Dedifferentiated amniotic fluid mesenchymal stem cell (primary cell): ENCODE measurements at regions not wholly inside any gene's neighbourhood (a gene's known extent, or its start where the extent isn't known, plus 50 kb on each side); places are given as distances from the start of the nearest gene placed in this dataset.
A peak's percentile ranks its signal among the peaks of the same experiment; 100 is the strongest.

Source experiments
- DNase-seq: peaks from one replicate; pipeline ENCODE4 v3.0.0-alpha.2; 2016; ENCODE audit errors: extremely low spot score

- DNase-seq = no peak
Measured at GRCh38 chr2:217413193-217413592, 553.3 kb upstream of the TNP1 start.

GRCh38 chr2:217412721-217413120 is 552.9 kb upstream of the TNP1 start:
- DNase-seq = no peak

- DNase-seq = no peak
Measured at GRCh38 chr2:217412277-217412676, 552.4 kb upstream of the TNP1 start.

GRCh38 chr2:217410681-217410960 is 550.8 kb upstream of the TNP1 start:
- DNase-seq = no peak

- DNase-seq = no peak
Measured at GRCh38 chr2:217409949-217410680, 550.3 kb upstream of the TNP1 start.

- no peak for DNase-seq
Measured at GRCh38 chr2:217407362-217407761, 547.5 kb upstream of the TNP1 start.

GRCh38 chr2:217404236-217404760 is 544.4 kb upstream of the TNP1 start:
- no peak for DNase-seq

GRCh38 chr2:217402761-217403383 is 543.0 kb upstream of the TNP1 start:
- no peak for DNase-seq

GRCh38 chr2:217402144-217402543 is 542.3 kb upstream of the TNP1 start:
- no peak for DNase-seq

- no peak for DNase-seq
Measured at GRCh38 chr2:217399291-217399690, 539.4 kb upstream of the TNP1 start.

GRCh38 chr2:217398860-217399259 is 539.0 kb upstream of the TNP1 start:
- DNase-seq = no peak

- DNase-seq = no peak
Measured at GRCh38 chr2:217398101-217398500, 538.2 kb upstream of the TNP1 start.

GRCh38 chr2:217396586-217396985 is 536.7 kb upstream of the TNP1 start:
- no peak for DNase-seq

GRCh38 chr2:217396165-217396564 is 536.3 kb upstream of the TNP1 start:
- DNase-seq = no peak

- DNase-seq = no peak
Measured at GRCh38 chr2:217394510-217395351, 534.9 kb upstream of the TNP1 start.

GRCh38 chr2:217393585-217394032 is 533.7 kb upstream of the TNP1 start:
- DNase-seq = peak; percentile 51

GRCh38 chr2:217392930-217393584 is 533.2 kb upstream of the TNP1 start:
- DNase-seq = no peak

GRCh38 chr2:217387776-217388387 is 528.0 kb upstream of the TNP1 start:
- DNase-seq = no peak

- DNase-seq = no peak
Measured at GRCh38 chr2:217386041-217386440, 526.2 kb upstream of the TNP1 start.

GRCh38 chr2:217383620-217384019 is 523.8 kb upstream of the TNP1 start:
- DNase-seq = no peak

GRCh38 chr2:217382794-217383193 is 522.9 kb upstream of the TNP1 start:
- DNase-seq = no peak

GRCh38 chr2:217379807-217380206 is 519.9 kb upstream of the TNP1 start:
- DNase-seq = no peak
